ENCODE measurements at regions not wholly inside any gene's neighbourhood (a gene's known extent, or its start where the extent isn't known, plus 50 kb on each side); places are given as distances from the start of the nearest gene placed in this dataset.

- TF ChIP-seq CTCF (IDR thresholded peaks at IDR 0.05; ENCODE audit: poor library complexity, severe bottlenecking) (no peak), TAF1 (IDR thresholded peaks at IDR 0.05; ENCODE audit: low read depth) (no peak), POLR2AphosphoS5 (IDR thresholded peaks at IDR 0.05) (no peak), SMC3 (conservative IDR thresholded peaks at IDR 0.05; ENCODE audit: poor library complexity) (no peak), EP300 (conservative IDR thresholded peaks at IDR 0.05; ENCODE audit: poor library complexity, severe bottlenecking) (no peak), RAD21 (conservative IDR thresholded peaks at IDR 0.05) (no peak)
Observed at GRCh38 chr2:19078709-19079108, 279.7 kb downstream of the OSR1 start.

Measured in neural cell (in vitro differentiated cells).